ENCODE measurements at regions not wholly inside any gene's neighbourhood (a gene's known extent, or its start where the extent isn't known, plus 50 kb on each side); places are given as distances from the start of the nearest gene placed in this dataset.

DNA sequence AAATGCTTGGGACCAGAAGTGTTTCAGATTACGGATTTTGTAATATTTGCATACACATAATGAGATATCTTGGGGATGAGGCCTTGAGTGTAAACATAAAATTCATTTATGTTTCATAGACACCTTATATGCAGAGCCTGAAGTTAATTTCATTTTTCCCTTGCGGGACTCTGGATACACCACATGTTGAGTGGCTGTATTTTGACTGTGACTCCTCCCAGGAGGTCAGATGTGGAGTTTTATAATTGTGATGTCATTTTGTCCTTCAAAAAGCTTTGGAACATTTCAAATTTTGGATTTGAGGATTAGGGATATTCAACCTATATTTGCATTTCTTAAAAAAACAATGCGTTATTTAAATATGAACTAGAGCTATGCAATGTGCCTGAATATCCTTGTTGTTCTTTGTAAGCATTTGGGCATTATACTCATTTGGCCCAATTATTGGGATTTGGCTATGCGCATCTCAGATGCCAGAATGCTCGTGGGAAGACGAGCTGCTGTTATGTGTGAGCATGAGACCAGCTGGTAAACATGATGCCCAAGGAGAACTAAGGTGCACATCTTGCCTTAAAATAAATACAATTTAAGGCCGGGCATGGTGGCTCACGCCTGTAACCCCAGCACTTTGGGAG, 223.0 kb upstream of the STS start:
- no peak overlapping the region for H3K27ac ChIP-seq (ENCODE audit: low read depth in 1 of 2, low read length in 2 of 2)
- intact Hi-C loops (cut with DNase I): no loop called here
- H3K27me3 ChIP-seq (ENCODE audit: control insufficient read depth in 1 of 2, insufficient read depth in 2 of 2, low read length in 1 of 2): no peaks in the 10 kb centered on the region
- no peaks in the 10 kb centered on the region for H3K36me3 ChIP-seq (ENCODE audit: control insufficient read depth in 1 of 2, insufficient read depth in 2 of 2, low read length in 1 of 2)
- no peaks in the 10 kb centered on the region for H3K4me1 ChIP-seq (ENCODE audit: control insufficient read depth in 1 of 2, insufficient read depth in 2 of 2, low read length in 2 of 2)
- H3K9me3 ChIP-seq (ENCODE audit: control insufficient read depth, low read length): no peaks in the 10 kb centered on the region
- no peak overlapping the region for H3K4me3 ChIP-seq (ENCODE audit: low read length in 2 of 2)
- DNase-seq (no peak), ATAC-seq (ENCODE audit: low FRiP score) (no peak)
- WGBS, 2 donors: 91 to 92% methylated on average over 8 of the region's 8 CpGs

DNA sequence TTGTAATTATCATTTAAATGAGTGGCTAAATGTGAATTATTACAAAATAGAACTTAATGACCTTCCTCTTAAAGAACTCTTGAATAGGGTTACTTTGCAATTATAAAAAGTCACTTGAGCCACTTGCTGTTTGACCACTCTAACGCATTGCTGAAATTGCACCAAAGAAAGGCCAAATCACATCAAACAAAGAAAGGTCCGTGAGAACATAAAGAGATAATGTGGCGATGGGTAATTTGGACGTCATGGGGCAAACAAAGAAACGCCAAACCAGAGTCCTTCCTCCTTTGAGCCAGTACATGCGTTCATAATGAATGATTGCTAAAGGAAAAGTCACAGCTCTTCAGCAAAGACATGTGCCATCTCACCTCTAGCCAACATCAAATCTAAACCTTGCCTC, 229.8 kb upstream of the STS start:
- no peak for DNase-seq
- WGBS, 2 donors: 64 to 66% methylated on average over 6 of the region's 6 CpGs
- intact Hi-C loops (cut with DNase I): no loop called here
- no peaks in the 10 kb centered on the region for H3K27me3 ChIP-seq (ENCODE audit: control insufficient read depth in 1 of 2, insufficient read depth in 2 of 2, low read length in 1 of 2)
- H3K4me3 ChIP-seq (ENCODE audit: low read length in 2 of 2): no peak overlapping the region
- H3K4me1 ChIP-seq (ENCODE audit: control insufficient read depth in 1 of 2, insufficient read depth in 2 of 2, low read length in 2 of 2): no peaks in the 10 kb centered on the region
- H3K36me3 ChIP-seq (ENCODE audit: control insufficient read depth in 1 of 2, insufficient read depth in 2 of 2, low read length in 1 of 2): no peaks in the 10 kb centered on the region
- no peaks in the 10 kb centered on the region for H3K9me3 ChIP-seq (ENCODE audit: control insufficient read depth, low read length)
- H3K27ac ChIP-seq (ENCODE audit: low read depth in 1 of 2, low read length in 2 of 2): no peak overlapping the region
- ATAC-seq (ENCODE audit: low FRiP score): no peak

DNA sequence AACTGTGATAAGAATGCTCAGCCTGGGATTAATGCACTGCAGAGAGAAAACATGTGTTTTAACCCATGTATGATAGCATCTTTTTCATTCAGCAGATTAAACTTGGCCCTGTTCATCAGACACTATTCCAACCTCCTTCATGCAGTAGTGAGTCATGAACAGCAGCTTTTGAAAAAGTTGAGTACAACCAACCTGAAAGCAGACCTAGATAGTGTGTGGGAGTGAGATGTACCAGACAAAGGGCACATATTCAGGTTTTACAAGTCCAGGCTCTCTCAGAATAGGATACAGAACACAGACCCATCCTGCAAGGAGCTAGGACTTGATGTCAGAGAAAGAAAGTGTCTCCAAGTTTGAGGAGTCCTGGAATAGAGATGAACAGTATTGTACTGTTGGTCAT, 237.3 kb upstream of the STS start:
- DNase-seq: no peak
- Histone ChIP-seq H3K27ac (ENCODE audit: low read depth in 1 of 2, low read length in 2 of 2) (no peak overlapping the region), H3K36me3 (ENCODE audit: control insufficient read depth in 1 of 2, insufficient read depth in 2 of 2, low read length in 1 of 2) (no peaks in the 10 kb centered on the region), H3K27me3 (ENCODE audit: control insufficient read depth in 1 of 2, insufficient read depth in 2 of 2, low read length in 1 of 2) (no peaks in the 10 kb centered on the region), H3K9me3 (ENCODE audit: control insufficient read depth, low read length) (no peaks in the 10 kb centered on the region), H3K4me1 (ENCODE audit: control insufficient read depth in 1 of 2, insufficient read depth in 2 of 2, low read length in 2 of 2) (no peaks in the 10 kb centered on the region), H3K4me3 (ENCODE audit: low read length in 2 of 2) (no peak overlapping the region)
- intact Hi-C loops (cut with DNase I): no loop called here
- ATAC-seq (ENCODE audit: low FRiP score): no peak

GRCh38 chrX:6909396-6909795, 238.1 kb upstream of the STS start:
- Histone ChIP-seq H3K27ac (ENCODE audit: low read depth in 1 of 2, low read length in 2 of 2) (no peak overlapping the region), H3K4me3 (ENCODE audit: low read length in 2 of 2) (no peak overlapping the region), H3K36me3 (ENCODE audit: control insufficient read depth in 1 of 2, insufficient read depth in 2 of 2, low read length in 1 of 2) (no peaks in the 10 kb centered on the region), H3K4me1 (ENCODE audit: control insufficient read depth in 1 of 2, insufficient read depth in 2 of 2, low read length in 2 of 2) (no peaks in the 10 kb centered on the region), H3K9me3 (ENCODE audit: control insufficient read depth, low read length) (no peaks in the 10 kb centered on the region), H3K27me3 (ENCODE audit: control insufficient read depth in 1 of 2, insufficient read depth in 2 of 2, low read length in 1 of 2) (no peaks in the 10 kb centered on the region)
- intact Hi-C loops (cut with DNase I): no loop called here
- 88 to 90% methylated on average over 3 of the region's 3 CpGs for WGBS, 2 donors
- DNase-seq: no peak
- ATAC-seq (ENCODE audit: low FRiP score): no peak

DNA sequence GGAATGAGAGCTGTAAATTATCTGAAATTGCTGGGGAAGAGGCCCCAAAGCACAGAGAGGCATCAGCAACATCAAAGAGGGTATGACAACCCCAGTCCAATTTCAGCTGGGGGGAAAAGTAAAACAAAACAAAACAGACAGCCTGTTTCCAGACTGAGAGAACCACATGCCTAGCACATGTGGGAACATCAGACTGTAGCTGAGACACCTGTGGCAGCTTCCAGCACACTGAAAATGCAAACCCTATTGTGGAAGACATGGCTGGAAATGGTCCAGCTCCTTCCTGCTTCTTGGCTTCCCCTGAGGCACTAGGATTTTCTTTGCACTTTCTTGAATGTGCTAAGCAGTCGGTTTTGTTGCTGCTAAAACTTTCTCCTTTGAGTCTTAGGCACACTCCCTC, 240.9 kb upstream of the STS start:
- ATAC-seq (ENCODE audit: low FRiP score) (no peak), DNase-seq (no peak)
- 39 to 50% methylated on average over 1 of the region's 1 CpG for WGBS, 2 donors
- H3K36me3 ChIP-seq (ENCODE audit: control insufficient read depth in 1 of 2, insufficient read depth in 2 of 2, low read length in 1 of 2): no peaks in the 10 kb centered on the region
- intact Hi-C loops (cut with DNase I): no loop called here
- no peak overlapping the region for H3K27ac ChIP-seq (ENCODE audit: low read depth in 1 of 2, low read length in 2 of 2)
- no peak overlapping the region for H3K4me3 ChIP-seq (ENCODE audit: low read length in 2 of 2)
- H3K27me3 ChIP-seq (ENCODE audit: control insufficient read depth in 1 of 2, insufficient read depth in 2 of 2, low read length in 1 of 2): no peaks in the 10 kb centered on the region
- H3K4me1 ChIP-seq (ENCODE audit: control insufficient read depth in 1 of 2, insufficient read depth in 2 of 2, low read length in 2 of 2): no peaks in the 10 kb centered on the region
- H3K9me3 ChIP-seq (ENCODE audit: control insufficient read depth, low read length): no peaks in the 10 kb centered on the region

- ATAC-seq (ENCODE audit: low FRiP score): no peak
- 76 to 82% methylated on average over 5 of the region's 5 CpGs for WGBS, 2 donors
- H3K36me3 ChIP-seq (ENCODE audit: control insufficient read depth in 1 of 2, insufficient read depth in 2 of 2, low read length in 1 of 2): no peaks in the 10 kb centered on the region
- no peak for DNase-seq
- H3K4me1 ChIP-seq (ENCODE audit: control insufficient read depth in 1 of 2, insufficient read depth in 2 of 2, low read length in 2 of 2): no peaks in the 10 kb centered on the region
- H3K9me3 ChIP-seq (ENCODE audit: control insufficient read depth, low read length): no peaks in the 10 kb centered on the region
- H3K27me3 ChIP-seq (ENCODE audit: control insufficient read depth in 1 of 2, insufficient read depth in 2 of 2, low read length in 1 of 2): no peaks in the 10 kb centered on the region
- intact Hi-C loops (cut with DNase I): no loop called here
- H3K4me3 ChIP-seq (ENCODE audit: low read length in 2 of 2): no peak overlapping the region
- H3K27ac ChIP-seq (ENCODE audit: low read depth in 1 of 2, low read length in 2 of 2): no peak overlapping the region
These were observed 243.4 kb upstream of the STS start for GRCh38 chrX:6904156-6904555.

DNA sequence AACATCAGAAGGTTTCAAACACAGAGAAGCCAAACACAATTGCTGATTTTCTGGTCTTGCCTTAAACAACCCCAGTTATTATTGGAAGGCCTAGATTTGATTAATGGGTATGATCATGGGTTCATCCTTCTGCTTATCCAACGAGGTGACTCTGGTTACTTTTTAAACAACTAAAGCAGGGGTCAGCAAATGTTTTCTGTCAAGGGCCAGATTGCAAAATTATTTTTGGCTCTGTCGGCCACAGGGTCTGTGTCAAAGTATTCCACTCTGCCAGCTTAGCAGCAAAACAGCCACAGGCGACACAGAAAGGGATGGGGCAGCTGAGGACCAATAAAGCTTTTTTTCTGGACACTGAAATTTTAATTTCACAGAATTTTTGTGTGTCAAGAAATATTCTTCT, 249.1 kb upstream of the STS start:
- WGBS, 2 donors: 9 to 15% methylated on average over 3 of the region's 3 CpGs

DNA sequence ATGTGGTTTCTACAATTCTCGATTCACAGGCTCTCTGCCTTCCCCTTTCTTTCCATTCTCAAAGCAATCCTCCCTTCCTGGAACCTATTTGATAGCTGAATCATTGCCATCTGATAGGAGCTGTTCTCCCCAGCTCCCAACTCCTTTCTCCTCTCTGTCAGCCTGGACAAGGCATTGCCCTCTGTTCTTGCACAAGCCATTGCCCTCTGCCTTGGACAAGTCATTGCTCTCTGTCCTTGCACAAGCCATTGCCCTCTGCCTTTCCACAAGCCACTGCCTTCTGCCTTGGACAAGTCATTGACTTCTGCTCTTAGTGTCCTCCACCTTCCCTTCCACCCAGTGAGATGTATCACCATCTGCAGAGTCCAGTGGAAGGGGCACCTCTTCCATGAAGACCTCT, 256.1 kb upstream of the STS start:
- intact Hi-C loops (cut with DNase I): no loop called here
- Histone ChIP-seq H3K4me1 (ENCODE audit: control insufficient read depth in 1 of 2, insufficient read depth in 2 of 2, low read length in 2 of 2) (no peaks in the 10 kb centered on the region), H3K27ac (ENCODE audit: low read depth in 1 of 2, low read length in 2 of 2) (no peak overlapping the region), H3K36me3 (ENCODE audit: control insufficient read depth in 1 of 2, insufficient read depth in 2 of 2, low read length in 1 of 2) (no peaks in the 10 kb centered on the region), H3K9me3 (ENCODE audit: control insufficient read depth, low read length) (no peaks in the 10 kb centered on the region), H3K4me3 (ENCODE audit: low read length in 2 of 2) (no peak overlapping the region), H3K27me3 (ENCODE audit: control insufficient read depth in 1 of 2, insufficient read depth in 2 of 2, low read length in 1 of 2) (no peaks in the 10 kb centered on the region)
- DNase-seq (no peak), ATAC-seq (ENCODE audit: low FRiP score) (no peak)
- WGBS, 2 donors: 74 to 79% methylated on average over 1 of the region's 1 CpG

More for the DNA sequence above, 249.1 kb upstream of the STS start:
- Histone ChIP-seq H3K4me3 (ENCODE audit: low read length in 2 of 2) (no peak overlapping the region), H3K27ac (ENCODE audit: low read depth in 1 of 2, low read length in 2 of 2) (no peak overlapping the region), H3K36me3 (ENCODE audit: control insufficient read depth in 1 of 2, insufficient read depth in 2 of 2, low read length in 1 of 2) (no peaks in the 10 kb centered on the region), H3K9me3 (ENCODE audit: control insufficient read depth, low read length) (no peaks in the 10 kb centered on the region), H3K4me1 (ENCODE audit: control insufficient read depth in 1 of 2, insufficient read depth in 2 of 2, low read length in 2 of 2) (no peaks in the 10 kb centered on the region), H3K27me3 (ENCODE audit: control insufficient read depth in 1 of 2, insufficient read depth in 2 of 2, low read length in 1 of 2) (no peaks in the 10 kb centered on the region)
- intact Hi-C loops (cut with DNase I): no loop called here
- DNase-seq (no peak), ATAC-seq (ENCODE audit: low FRiP score) (no peak)

DNA sequence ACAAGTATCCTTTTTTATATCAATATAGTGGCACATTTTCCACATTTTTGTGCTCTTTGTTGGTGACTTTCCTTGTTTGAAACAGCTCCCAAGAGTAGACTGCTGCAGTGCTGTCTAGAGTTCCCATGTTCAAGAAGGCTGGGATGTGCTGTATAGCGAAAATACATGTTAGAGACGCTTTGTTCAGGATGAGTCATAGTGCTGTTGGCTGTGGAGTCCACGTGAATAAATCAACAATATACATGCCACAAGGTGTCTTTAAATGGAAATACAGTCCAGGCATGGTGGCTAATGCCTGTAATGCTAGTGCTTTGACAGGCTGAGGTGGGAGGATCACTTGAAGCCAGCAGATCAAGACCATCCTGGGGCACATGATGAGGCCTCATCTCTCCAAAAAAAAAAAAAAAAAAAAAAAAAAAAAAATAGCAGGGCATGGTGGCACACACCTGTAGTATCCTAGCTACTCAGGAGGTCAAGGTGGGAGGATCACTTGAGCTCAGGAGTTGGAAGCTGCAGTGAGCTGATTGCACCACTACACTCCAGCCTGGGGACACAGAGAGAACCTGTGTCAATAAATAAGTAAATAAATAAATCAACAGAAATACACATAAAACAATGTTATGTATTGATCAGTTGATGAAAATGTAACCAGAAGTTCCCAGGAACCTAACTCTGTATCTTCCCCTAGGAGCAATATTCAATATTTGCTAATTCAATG, 256.8 kb upstream of the STS start:
- Histone ChIP-seq H3K27me3 (ENCODE audit: control insufficient read depth in 1 of 2, insufficient read depth in 2 of 2, low read length in 1 of 2) (no peaks in the 10 kb centered on the region), H3K36me3 (ENCODE audit: control insufficient read depth in 1 of 2, insufficient read depth in 2 of 2, low read length in 1 of 2) (no peaks in the 10 kb centered on the region)
- intact Hi-C loops (cut with DNase I): no loop called here

More for the DNA sequence above, 256.8 kb upstream of the STS start:
- Histone ChIP-seq H3K4me3 (ENCODE audit: low read length in 2 of 2) (no peak overlapping the region), H3K9me3 (ENCODE audit: control insufficient read depth, low read length) (no peaks in the 10 kb centered on the region), H3K27ac (ENCODE audit: low read depth in 1 of 2, low read length in 2 of 2) (no peak overlapping the region), H3K4me1 (ENCODE audit: control insufficient read depth in 1 of 2, insufficient read depth in 2 of 2, low read length in 2 of 2) (no peaks in the 10 kb centered on the region)
- DNase-seq (no peak), ATAC-seq (ENCODE audit: low FRiP score) (no peak)
- 57 to 60% methylated on average over 3 of the region's 3 CpGs for WGBS, 2 donors
